Erythroblast (primary cell): ENCODE measurements at regions not wholly inside any gene's neighbourhood (a gene's known extent, or its start where the extent isn't known, plus 50 kb on each side); places are given as distances from the start of the nearest gene placed in this dataset.

Experiments used
- GATA1 ChIP-seq: IDR thresholded peaks from 2 replicates; pipeline ENCODE4 v1.6.1; 2011; ENCODE audit warnings: low read depth, mild to moderate bottlenecking, control low read depth, low read length, moderate library complexity
- POLR2A ChIP-seq: IDR thresholded peaks from 2 replicates; pipeline ENCODE4 v1.6.1; 2011; ENCODE audit warnings: mild to moderate bottlenecking, low read length

DNA sequence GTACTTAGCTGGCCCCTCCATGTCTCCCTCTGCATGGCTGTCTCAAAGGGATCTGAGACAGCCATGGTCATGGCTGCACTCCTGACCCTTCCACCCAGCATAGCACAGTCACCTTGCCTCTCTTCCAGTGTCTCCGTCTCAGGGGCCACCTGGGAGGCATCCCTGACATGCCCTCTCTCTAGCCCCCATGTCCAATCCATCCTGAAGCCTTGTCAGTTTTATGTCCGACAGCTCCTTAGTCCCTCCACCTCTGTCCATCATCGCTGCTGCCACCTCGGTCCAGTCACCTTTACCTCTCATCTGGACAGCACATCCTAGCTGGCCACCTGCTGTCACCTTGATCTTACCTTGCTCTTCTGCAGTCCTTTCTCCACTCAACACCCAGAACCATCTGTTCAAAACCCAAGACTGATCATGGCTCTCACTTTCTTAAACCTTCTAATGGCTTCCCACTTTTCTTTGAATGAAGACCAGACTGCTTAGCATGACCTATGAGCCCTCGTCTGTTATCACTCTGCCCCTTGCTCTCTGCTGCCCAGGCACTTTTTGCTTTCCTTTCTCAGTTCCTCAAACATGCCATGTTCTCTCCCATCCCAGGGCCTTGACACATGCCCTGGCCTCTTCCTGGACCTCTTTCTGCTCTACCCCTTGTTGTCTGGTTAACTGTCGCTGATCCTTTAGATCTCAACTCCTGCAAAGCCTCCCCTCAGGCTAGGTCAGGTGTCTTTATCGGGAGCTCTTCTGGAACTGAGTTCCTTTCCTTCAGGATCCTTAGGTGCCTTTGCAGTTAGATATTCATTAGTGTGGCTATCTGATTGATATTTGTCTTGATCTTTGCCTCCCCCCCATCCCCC is 181.8 kb upstream of the PITX1 start:
- no peak for TF ChIP-seq POLR2A
- no peak for TF ChIP-seq GATA1
